Cardiac muscle cell (in vitro differentiated cells and primary cell): ENCODE measurements at regions not wholly inside any gene's neighbourhood (a gene's known extent, or its start where the extent isn't known, plus 50 kb on each side); places are given as distances from the start of the nearest gene placed in this dataset.

Source experiments
- DNase-seq, 2 donors: peaks; one replicate each; pipeline versions ENCODE4 v3.0.0 to v3.0.0-alpha.2; 2010 to 2017; ENCODE audit warnings: low read depth in 1 of 2, low spot score in 1 of 2
- H3K27ac ChIP-seq: fragments of 200-600 bp; sonication (generic); 2 replicates; pipeline ENCODE4 v1.5.1; 2016
- H3K27me3 ChIP-seq: fragments of 200-600 bp; sonication (generic); 2 replicates; pipeline ENCODE4 v1.6.0; 2016; ENCODE audit warnings: control low read depth
- H3K36me3 ChIP-seq: fragments of 200-600 bp; sonication (generic); 2 replicates; pipeline ENCODE4 v1.5.1; 2016; ENCODE audit warnings: control low read depth
- H3K4me1 ChIP-seq: fragments of 200-600 bp; sonication (generic); 2 replicates; pipeline ENCODE4 v1.8.1; 2017; ENCODE audit warnings: low read depth, mild to moderate bottlenecking, mixed run types
- H3K4me3 ChIP-seq: fragments of 200-600 bp; sonication (generic); 2 replicates; pipeline ENCODE4 v1.5.1; 2016; ENCODE audit warnings: mild to moderate bottlenecking
- H3K9me3 ChIP-seq: fragments of 200-600 bp; sonication (generic); 2 replicates; pipeline ENCODE4 v1.5.1; 2017; ENCODE audit warnings: low read depth, mild to moderate bottlenecking, control low read depth
- TF ChIP-seq, protein P1 (sequence below): IDR thresholded peaks from 2 replicates; pipeline ENCODE4 v1.5.1; 2012; ENCODE audit warnings: low read depth, mild to moderate bottlenecking, low read length

DNA sequence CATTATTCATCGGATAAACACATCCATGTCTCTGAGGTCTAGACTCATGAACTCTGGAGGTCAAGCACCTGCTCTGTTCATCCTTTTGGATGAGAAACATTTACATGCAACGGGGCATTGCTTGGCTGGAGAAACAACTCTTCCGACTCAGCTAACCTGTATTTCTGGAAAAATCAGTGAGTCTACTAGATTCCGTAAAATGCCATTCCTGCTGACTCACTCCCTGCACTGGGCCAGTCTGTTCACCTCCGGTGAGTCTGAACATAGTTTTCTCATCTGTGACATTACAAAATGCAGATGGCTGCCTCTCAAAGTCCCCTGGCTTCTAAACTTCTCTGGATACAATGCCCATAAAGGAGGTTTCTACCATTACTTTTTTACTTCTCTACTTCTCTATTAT is 185.7 kb upstream of the HS3ST1 start:
- no peaks in the 10 kb centered on the region for H3K9me3 ChIP-seq
- DNase-seq = no peak
- no peaks in the 10 kb centered on the region for H3K36me3 ChIP-seq
- peaks cover 13% of the 10 kb centered on the region for H3K4me1 ChIP-seq
- H3K27me3 ChIP-seq = no peaks in the 10 kb centered on the region
- no peak overlapping the region for H3K4me3 ChIP-seq
- TF ChIP-seq, protein P1, sequence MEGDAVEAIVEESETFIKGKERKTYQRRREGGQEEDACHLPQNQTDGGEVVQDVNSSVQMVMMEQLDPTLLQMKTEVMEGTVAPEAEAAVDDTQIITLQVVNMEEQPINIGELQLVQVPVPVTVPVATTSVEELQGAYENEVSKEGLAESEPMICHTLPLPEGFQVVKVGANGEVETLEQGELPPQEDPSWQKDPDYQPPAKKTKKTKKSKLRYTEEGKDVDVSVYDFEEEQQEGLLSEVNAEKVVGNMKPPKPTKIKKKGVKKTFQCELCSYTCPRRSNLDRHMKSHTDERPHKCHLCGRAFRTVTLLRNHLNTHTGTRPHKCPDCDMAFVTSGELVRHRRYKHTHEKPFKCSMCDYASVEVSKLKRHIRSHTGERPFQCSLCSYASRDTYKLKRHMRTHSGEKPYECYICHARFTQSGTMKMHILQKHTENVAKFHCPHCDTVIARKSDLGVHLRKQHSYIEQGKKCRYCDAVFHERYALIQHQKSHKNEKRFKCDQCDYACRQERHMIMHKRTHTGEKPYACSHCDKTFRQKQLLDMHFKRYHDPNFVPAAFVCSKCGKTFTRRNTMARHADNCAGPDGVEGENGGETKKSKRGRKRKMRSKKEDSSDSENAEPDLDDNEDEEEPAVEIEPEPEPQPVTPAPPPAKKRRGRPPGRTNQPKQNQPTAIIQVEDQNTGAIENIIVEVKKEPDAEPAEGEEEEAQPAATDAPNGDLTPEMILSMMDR = no peak
- H3K27ac ChIP-seq = no peak overlapping the region

DNA sequence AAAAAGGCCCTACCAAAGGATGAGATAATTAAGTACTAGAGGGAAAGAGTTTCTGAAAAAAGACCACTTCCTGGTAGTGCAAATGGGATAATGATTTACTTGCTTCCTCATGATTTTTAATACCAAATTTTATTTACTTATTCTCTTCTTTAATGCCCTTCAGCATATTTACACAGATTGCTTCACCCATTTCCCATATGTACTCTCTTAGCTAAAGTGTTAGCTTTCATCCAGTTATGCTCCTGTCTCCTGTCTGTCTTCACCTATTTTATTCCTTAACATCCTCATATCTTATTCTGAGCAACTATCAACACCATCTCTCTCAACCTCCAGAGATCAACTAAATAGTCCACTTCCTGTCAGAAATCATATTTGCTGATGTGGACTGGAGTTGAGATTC is 183.2 kb upstream of the HS3ST1 start:
- Histone ChIP-seq H3K27ac (no peak overlapping the region), H3K4me1 (no peaks in the 10 kb centered on the region), H3K4me3 (no peak overlapping the region), H3K9me3 (no peaks in the 10 kb centered on the region), H3K27me3 (no peaks in the 10 kb centered on the region), H3K36me3 (no peaks in the 10 kb centered on the region)
- TF ChIP-seq, protein P1 = no peak
- DNase-seq = no peak

DNA sequence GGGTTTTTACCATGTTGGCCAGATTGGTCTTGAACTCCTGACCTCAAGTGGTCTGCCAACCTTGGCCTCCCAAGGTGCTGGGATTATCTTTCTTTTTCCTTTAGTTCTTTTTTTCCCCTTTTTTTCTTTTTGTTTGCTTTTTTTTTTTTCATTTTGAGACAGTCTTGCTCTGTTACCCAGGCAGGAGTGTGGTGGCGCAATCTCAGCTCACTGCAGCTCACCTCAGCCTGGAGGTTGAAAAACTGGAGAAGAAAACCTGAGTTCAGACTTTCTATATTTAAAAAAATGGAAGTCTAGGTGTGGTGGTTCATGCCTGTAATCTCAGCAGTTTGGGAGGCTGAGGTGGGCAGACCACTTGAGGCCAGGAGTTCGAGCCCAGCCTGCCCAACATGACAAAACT is 181.1 kb upstream of the HS3ST1 start:
- no peaks in the 10 kb centered on the region for H3K27me3 ChIP-seq
- no peaks in the 10 kb centered on the region for H3K9me3 ChIP-seq
- no peaks in the 10 kb centered on the region for H3K36me3 ChIP-seq
- H3K27ac ChIP-seq = no peak overlapping the region
- H3K4me3 ChIP-seq = no peak overlapping the region
- no peaks in the 10 kb centered on the region for H3K4me1 ChIP-seq
- TF ChIP-seq, protein P1 = no peak
- DNase-seq = no peak

DNA sequence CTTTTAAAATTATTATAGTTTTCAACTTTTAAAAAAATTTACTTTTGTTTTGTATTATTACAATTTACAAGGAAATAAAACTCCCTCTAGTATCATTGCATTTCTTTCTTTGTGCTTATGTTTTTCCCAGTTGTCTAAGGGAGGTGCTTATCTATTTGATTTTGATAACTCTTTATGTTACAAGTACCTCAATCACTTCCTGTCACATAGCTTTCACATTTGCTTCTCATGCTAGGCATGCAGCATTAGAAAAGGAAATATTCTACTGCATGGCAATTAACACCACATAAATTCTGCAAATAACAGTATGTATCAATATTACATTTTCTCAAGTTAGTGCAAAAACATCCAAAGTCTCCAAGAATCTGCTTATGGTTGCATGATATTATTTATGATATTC is 180.3 kb upstream of the HS3ST1 start:
- TF ChIP-seq, protein P1 = no peak
- peaks cover 6% of the 10 kb centered on the region for H3K4me1 ChIP-seq
- no peak for DNase-seq
- no peaks in the 10 kb centered on the region for H3K27me3 ChIP-seq
- no peaks in the 10 kb centered on the region for H3K36me3 ChIP-seq
- no peak overlapping the region for H3K27ac ChIP-seq
- no peaks in the 10 kb centered on the region for H3K9me3 ChIP-seq
- H3K4me3 ChIP-seq = no peak overlapping the region

DNA sequence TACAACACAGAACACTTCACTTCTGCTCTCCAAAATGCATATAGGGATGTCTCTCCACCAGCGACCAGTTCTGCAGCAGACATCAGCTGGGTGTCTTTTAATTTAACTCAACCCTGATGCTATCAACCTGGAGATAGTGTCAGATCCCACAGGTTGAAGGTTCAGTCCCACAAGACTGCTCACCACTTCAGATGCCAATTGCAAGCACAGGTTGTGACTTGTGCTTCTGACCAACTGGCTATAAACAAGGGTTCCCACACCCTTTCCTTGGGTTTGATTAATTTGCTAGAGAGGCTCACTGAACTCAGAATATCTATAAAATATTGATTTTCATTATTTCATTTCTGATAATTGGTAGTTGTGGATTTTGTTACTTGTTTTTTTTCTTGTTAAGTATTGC is 177.4 kb upstream of the HS3ST1 start:
- Histone ChIP-seq H3K4me3 (no peak overlapping the region), H3K27me3 (no peaks in the 10 kb centered on the region), H3K36me3 (no peaks in the 10 kb centered on the region), H3K27ac (no peak overlapping the region), H3K9me3 (no peaks in the 10 kb centered on the region), H3K4me1 (peaks cover 8% of the 10 kb centered on the region)
- DNase-seq = no peak
- TF ChIP-seq, protein P1 = no peak

DNA sequence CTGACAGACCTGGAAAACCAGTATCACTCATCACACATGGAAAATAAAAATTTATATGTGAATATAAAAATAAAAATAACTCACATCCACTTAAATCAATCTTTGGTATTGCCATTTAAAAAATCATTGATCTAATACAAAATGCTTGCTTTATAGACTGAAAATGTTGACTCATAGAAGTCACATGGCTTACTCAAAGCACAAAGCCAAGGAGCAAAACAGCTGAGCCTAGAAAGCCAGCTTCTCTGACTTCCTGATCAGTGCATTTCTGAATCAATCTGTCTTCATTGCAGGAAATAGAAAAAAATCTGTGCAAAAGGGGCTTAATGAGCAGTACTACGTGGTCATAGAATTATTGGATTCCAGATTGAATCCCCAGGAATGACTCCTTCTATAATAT is 176.9 kb upstream of the HS3ST1 start:
- Histone ChIP-seq H3K36me3 (no peaks in the 10 kb centered on the region), H3K4me3 (no peak overlapping the region), H3K27me3 (no peaks in the 10 kb centered on the region), H3K4me1 (peaks cover 8% of the 10 kb centered on the region), H3K9me3 (no peaks in the 10 kb centered on the region), H3K27ac (no peak overlapping the region)
- DNase-seq = peak in 1 of 2 donors; percentile 38
- TF ChIP-seq, protein P1 = no peak
